Heart left ventricle (tissue), 16 donors: ENCODE measurements at regions not wholly inside any gene's neighbourhood (a gene's known extent, or its start where the extent isn't known, plus 50 kb on each side); places are given as distances from the start of the nearest gene placed in this dataset.

Experiments used
- ATAC-seq, 4 donors: fragments of 200-7000 bp; cut with Tn5 transposase; one replicate each; pipeline ENCODE4 v1.9.1; 2020 to 2022; ENCODE audit warnings: moderate library complexity in 4 of 4, mild to moderate bottlenecking in 3 of 4, moderate number of reproducible peaks in 1 of 4
- DNase-seq, 5 donors: peaks; one replicate each; pipeline ENCODE4 v3.0.0-alpha.2; 2020
- H3K27ac ChIP-seq, 12 donors: fragments of 200-600 bp; sonication (generic) in 4 of 12; one replicate each; pipeline versions ENCODE4 v1.5.0 to v1.8.0; 2016 to 2022; ENCODE audit warnings: mild to moderate bottlenecking in 2 of 12
- H3K27me3 ChIP-seq, 9 donors: fragments of 200-600 bp; sonication (generic) in 2 of 9; one replicate each; pipeline versions ENCODE4 v1.5.1 to v1.8.0; 2016 to 2022; ENCODE audit warnings: mild to moderate bottlenecking in 3 of 9
- H3K36me3 ChIP-seq, 9 donors: fragments of 200-600 bp; sonication (generic) in 2 of 9; one replicate each; pipeline versions ENCODE4 v1.5.0 to v1.8.0; 2018 to 2022; ENCODE audit warnings: mild to moderate bottlenecking in 2 of 9
- H3K4me1 ChIP-seq, 12 donors: fragments of 200-600 bp; sonication (generic) in 4 of 12; one replicate each; pipeline versions ENCODE4 v1.5.0 to v1.8.0; 2016 to 2022; ENCODE audit warnings: mild to moderate bottlenecking in 3 of 12
- H3K4me3 ChIP-seq, 12 donors: fragments of 200-600 bp; sonication (generic) in 4 of 12; one replicate each; pipeline versions ENCODE4 v1.5.0 to v1.8.0; 2017 to 2022; ENCODE audit warnings: mild to moderate bottlenecking in 9 of 12, moderate library complexity in 4 of 12
- H3K9me3 ChIP-seq, 12 donors: fragments of 200-600 bp; sonication (generic) in 4 of 12; one replicate each; pipeline versions ENCODE4 v1.5.0 to v1.8.0; 2016 to 2022; ENCODE audit warnings: mild to moderate bottlenecking in 1 of 12
- CTCF ChIP-seq, 12 donors: fragments of 200-600 bp; sonication (generic) in 4 of 12; IDR thresholded peaks; one replicate each; pipeline versions ENCODE4 v1.5.0 to v1.8.0; 2018 to 2022; ENCODE audit warnings: antibody characterized with exemption in 12 of 12, mild to moderate bottlenecking in 5 of 12
- POLR2A ChIP-seq, 2 donors: fragments of 450-650 bp; IDR thresholded peaks; one replicate each; pipeline ENCODE4 v1.6.1; 2017; ENCODE audit warnings: antibody characterized with exemption in 2 of 2, mild to moderate bottlenecking in 2 of 2, moderate library complexity in 2 of 2
- WGBS, 4 donors: extraction: QIAGEN DNeasy Blood & Tissue Kit in 2 of 4; methylation state at CpG; one replicate each; pipeline versions ENCODE4 v1.1.5 to v1.1.7; 2013 to 2018; 5-methylcytosine and 5-hydroxymethylcytosine counted together
- intact Hi-C, 10 donors: fragments of 100-400 bp; cut with DNase I; formaldehyde crosslinking; loops; one replicate each; pipeline versions ENCODE4 v1.11.1 to v1.14.2; 2022
- donor health status: ischemic (EF 13 %, LVEDD 7.1; RV severe dilation, severe dysfunction).
- donor health status: healthy with polysubstance abuse.
- donor health status: DM: no; HTN: yes; CAD: no.
- donor health status: DM: no; HTN: no; CAD: no.
- donor health status: ischemic (EF 25% LVEDD 6.9; RV normal size, moderate dysfunction).
- donor health status: ischemic (EF 25% LVEDD 5.7; RV mildly dilated, moderate dysfunction).
- donor health status: healthy.
- donor health status: DM: yes; HTN: yes; CAD: no.
- donor health status: ischemic (EF 35%, LVEDD 5.7; RV mildly dilated, moderate dysfunction).
- donor health status: nonischemic (EF 11% LVEDD 7.7; RV severe dilation, severe dysfunction).
- donor health status: DM: yes; HTN: yes; CAD: no.
- donor health status: PGD.
- donor health status: ischemic (EF 29% LVEDD 5.4; RV normal size, mild dysfunction).
- donor health status: nonischemic (EF 23%, LVEDD 6.1; RV moderate dilation, normal function).

GRCh38 chr7:156106107-156106426 is 293.8 kb upstream of the SHH start:
- intact Hi-C loops: no loop called here
- ATAC-seq (no peak), DNase-seq (no peak)
- WGBS, 4 donors: 67 to 93% (median 73%) methylated on average over 5 to 9 of the region's 9 CpGs
- H3K9me3 ChIP-seq: no peaks in the 10 kb centered on the region
- H3K36me3 ChIP-seq: no peaks in the 10 kb centered on the region
- TF ChIP-seq POLR2A (IDR thresholded peaks at IDR 0.05) (no peak), CTCF (IDR thresholded peaks at IDR 0.05) (no peak)
- no peak overlapping the region for H3K27ac ChIP-seq
- H3K4me3 ChIP-seq: no peak overlapping the region
- H3K27me3 ChIP-seq: peaks cover 0 to 22% (median 0%) of the 10 kb centered on the region in 9 donors
- H3K4me1 ChIP-seq: no peaks in the 10 kb centered on the region

GRCh38 chr7:156105337-156106106 is 293.3 kb upstream of the SHH start:
- no peak for DNase-seq
- ATAC-seq: no peak
- H3K27me3 ChIP-seq: peaks cover 0 to 22% (median 0%) of the 10 kb centered on the region in 9 donors
- WGBS, 4 donors: 80% methylated on average over 26 to 34 of the region's 34 CpGs
- no peak overlapping the region for H3K4me3 ChIP-seq
- H3K9me3 ChIP-seq: no peaks in the 10 kb centered on the region
- H3K27ac ChIP-seq: no peak overlapping the region
- no peaks in the 10 kb centered on the region for H3K36me3 ChIP-seq
- intact Hi-C loops: no loop called here
- H3K4me1 ChIP-seq: no peaks in the 10 kb centered on the region
- TF ChIP-seq POLR2A (IDR thresholded peaks at IDR 0.05): no peak
- no peak for TF ChIP-seq CTCF (IDR thresholded peaks at IDR 0.05)

GRCh38 chr7:156104501-156105336 is 292.5 kb upstream of the SHH start:
- H3K9me3 ChIP-seq: no peaks in the 10 kb centered on the region
- no peak overlapping the region for H3K27ac ChIP-seq
- TF ChIP-seq CTCF (IDR thresholded peaks at IDR 0.05): no peak
- no peaks in the 10 kb centered on the region for H3K4me1 ChIP-seq
- H3K4me3 ChIP-seq: no peak overlapping the region
- peaks cover 0 to 15% (median 0%) of the 10 kb centered on the region in 9 donors for H3K27me3 ChIP-seq
- ATAC-seq (no peak), DNase-seq (no peak)
- H3K36me3 ChIP-seq: no peaks in the 10 kb centered on the region
- WGBS, 4 donors: 85 to 89% (median 87%) methylated on average over 34 to 39 of the region's 39 CpGs
- intact Hi-C loops: no loop called here

GRCh38 chr7:156102267-156102666 is 290.0 kb upstream of the SHH start:
- Histone ChIP-seq H3K27ac (no peak overlapping the region), H3K36me3 (no peaks in the 10 kb centered on the region), H3K9me3 (no peaks in the 10 kb centered on the region), H3K4me3 (no peak overlapping the region), H3K4me1 (no peaks in the 10 kb centered on the region), H3K27me3 (peaks cover 0 to 15% (median 0%) of the 10 kb centered on the region in 9 donors)
- 63 to 84% (median 82%) methylated on average over 1 of the region's 1 CpG for WGBS, 4 donors
- DNase-seq: no peak
- ATAC-seq: no peak
- intact Hi-C loops: no loop called here
- no peak for TF ChIP-seq POLR2A (IDR thresholded peaks at IDR 0.05)
- TF ChIP-seq CTCF (IDR thresholded peaks at IDR 0.05): no peak
